GM19463 (cell line): ENCODE measurements at regions not wholly inside any gene's neighbourhood (a gene's known extent, or its start where the extent isn't known, plus 50 kb on each side); places are given as distances from the start of the nearest gene placed in this dataset.
"Not testable (repeated sequence)": the region's sequence is repeated elsewhere in the genome, so short reads cannot be mapped to it uniquely, and the experiment has no call there.

Experiments
- ATAC-seq: cut with Tn5 transposase; IDR thresholded peaks from one replicate; pipeline ENCODE4 v1.9.1; 2021; ENCODE audit warnings: mild to moderate bottlenecking, moderate library complexity; ENCODE audit not compliant: unreplicated experiment

GRCh38 chr1:79264975-79265818 lies 258.7 kb upstream of the ADGRL4 start:
- ATAC-seq: no peak

GRCh38 chr1:79264285-79264684 lies 257.8 kb upstream of the ADGRL4 start:
- no peak for ATAC-seq

DNA sequence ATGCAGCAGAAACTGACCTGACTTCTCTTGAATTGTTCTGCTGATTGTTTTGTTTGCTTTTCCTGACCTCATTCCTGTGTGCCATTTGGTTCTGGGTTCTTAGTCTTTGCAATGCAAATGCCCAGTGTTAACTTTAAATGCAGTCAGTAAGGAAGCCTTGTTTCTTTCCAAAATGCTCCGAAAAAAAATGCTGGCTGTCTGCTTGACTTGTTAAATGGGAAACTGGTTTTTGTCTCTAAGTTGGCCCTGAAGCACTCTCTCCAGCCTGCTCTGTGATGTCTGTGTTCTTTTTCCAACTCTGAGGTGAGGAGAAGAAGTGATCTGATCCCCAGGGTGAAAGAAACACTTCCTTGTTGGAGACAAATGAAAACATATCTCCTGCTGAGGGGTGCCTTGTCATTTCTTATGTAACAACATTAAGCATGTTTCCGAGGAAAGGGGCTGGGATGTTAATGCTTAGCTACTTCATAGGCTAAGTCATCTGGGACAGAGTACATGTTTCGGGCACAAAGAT lies 256.3 kb upstream of the ADGRL4 start:
- ATAC-seq: no peak

GRCh38 chr1:79259390-79260336 lies 253.1 kb upstream of the ADGRL4 start:
- ATAC-seq: no peak

DNA sequence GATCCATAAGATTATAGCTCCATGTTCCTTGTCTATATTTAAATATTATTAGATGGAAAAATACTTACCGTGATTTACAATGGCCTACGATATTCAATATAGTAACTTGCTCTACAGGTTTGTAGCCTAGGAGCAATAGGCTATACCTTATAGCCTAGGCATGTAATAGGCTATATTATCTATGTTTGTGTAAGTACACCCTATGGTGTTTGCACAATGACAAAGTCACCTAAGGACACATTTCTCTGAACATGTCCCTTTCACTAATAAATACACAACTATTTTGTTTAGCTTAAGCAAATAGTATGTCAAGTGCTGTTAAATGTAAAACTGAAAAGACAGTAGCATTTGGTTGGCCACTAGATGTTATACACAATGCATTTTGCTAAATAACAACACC lies 248.9 kb upstream of the ADGRL4 start:
- ATAC-seq: no peak

DNA sequence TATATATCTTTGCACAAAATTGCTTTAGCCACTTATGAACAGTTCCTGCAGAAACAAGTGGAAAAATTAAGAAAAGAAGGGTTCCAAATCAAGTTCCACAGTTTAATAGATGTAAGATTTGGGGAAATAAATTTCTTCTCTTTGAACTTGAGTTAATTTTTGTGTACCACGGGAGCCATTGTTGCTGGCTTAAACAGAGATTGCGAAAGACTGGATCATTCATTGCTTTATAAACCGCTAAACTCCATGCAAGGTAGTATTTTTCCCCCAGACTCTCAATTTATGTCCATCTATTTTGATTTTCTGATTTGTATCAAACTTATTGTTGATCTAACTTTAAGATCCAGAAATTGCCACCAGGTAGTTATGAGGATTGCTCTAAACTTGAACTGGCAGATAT lies 246.1 kb upstream of the ADGRL4 start:
- ATAC-seq: no peak

DNA sequence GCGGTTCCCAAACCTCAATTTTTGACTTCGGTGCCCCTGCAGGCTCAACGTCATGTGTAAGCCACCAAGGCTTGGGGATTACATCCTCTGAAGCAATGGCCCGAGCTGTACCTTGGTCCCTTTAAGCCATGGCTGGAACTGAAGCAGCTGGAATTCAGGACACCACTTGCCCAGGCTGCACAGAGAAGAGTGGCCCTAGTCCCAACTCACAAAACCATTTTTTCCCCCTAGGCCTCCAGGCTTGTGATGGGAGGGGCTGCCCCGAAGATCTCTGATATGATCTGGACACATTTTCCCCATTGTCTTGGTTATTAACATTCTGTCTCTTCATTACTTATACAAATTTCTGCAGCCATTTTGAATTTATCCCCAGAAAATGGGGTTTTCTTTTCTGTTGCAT lies 233.3 kb upstream of the ADGRL4 start:
- ATAC-seq: no peak

DNA sequence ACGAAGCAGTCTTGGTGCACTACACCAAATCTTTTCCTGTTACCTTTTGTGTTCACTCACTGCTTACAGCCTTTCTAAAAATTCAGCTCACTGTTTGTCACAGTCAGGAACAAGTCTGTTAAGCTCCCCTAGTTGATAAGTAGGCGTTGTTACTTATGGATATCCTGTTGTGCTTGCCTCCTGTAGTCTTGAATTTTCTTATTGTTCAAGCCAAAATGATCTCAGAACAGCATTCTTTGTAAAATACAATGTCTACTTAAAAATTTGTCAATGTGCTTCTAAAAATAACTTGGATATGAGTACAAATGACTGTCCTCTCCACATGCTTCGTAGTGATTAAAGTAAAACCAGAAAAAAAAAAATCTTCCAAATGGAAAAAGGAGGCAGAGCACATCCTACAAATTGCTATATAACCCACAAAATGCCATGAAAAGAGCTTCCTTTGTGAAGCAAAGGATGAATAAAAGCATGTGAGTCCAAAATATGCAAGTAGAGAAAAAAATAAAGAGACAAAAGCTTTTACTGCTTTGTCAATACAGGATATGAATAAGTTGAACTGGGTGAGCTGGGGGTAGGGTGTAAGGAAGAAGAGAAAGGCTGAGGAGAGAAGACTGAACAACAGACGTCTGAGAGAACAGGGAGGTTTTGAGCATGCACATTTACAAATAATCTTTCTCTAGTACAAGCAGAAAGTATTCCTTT lies 228.9 kb upstream of the ADGRL4 start:
- no peak for ATAC-seq

DNA sequence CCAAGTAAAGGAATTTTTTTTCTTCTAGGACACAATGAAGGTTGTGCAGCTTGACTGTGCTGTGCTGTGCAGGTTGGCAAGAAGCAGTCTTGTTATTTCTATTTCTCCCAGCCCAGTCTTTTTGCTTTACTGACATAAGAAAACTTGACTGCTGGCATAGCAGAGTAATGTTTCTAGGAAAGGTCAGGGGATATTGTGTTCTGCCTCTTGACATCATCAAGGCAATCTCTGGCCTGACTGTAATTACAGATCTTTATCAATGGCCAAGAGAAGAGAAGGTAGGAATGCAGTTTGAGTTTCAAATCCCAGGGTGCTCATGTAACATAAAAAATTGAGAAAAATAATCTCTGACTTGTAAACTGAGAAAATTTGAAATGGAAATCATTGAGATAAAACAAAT lies 226.3 kb upstream of the ADGRL4 start:
- no peak for ATAC-seq

DNA sequence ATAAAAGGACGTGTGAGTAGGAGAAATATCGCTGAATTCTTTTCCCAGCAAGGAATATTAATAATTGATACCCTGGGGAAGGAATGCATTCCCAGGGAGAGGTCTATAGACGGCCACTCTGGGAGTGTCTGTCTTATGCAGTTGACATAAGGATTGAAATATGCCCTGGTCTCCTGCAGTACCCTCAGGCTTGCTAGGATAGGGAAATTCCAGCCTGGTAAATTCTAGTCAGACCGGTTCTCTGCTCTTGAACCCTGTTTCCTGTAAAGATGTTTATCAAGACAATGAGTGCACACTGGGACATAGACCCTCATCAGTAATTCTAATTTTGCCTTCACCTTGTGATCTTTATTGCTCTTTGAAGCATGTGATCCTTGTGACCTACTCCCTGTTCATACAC lies 224.2 kb upstream of the ADGRL4 start:
- not testable (repeated sequence) for ATAC-seq

DNA sequence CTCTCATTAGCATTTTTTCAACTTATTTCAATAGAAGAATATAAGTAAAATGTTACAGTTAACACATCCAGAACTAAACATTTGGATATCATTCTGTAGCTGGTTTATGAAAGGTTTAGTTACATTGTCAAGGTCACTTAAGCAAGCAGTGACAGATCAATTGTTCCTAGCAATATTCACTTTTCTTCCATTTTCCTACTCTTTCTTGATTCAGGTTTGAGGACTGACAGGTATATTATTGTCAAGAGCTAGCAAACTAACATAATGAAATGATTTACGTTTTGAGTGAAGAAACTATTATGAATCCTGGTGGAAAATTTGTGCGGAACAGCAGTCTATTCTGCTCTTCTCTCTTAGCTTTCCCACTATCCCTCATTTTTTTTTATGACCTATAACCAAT lies 220.4 kb upstream of the ADGRL4 start:
- no peak for ATAC-seq

GRCh38 chr1:79224537-79224936 lies 218.0 kb upstream of the ADGRL4 start:
- no peak for ATAC-seq

GRCh38 chr1:79220509-79220908 lies 214.0 kb upstream of the ADGRL4 start:
- no peak for ATAC-seq

DNA sequence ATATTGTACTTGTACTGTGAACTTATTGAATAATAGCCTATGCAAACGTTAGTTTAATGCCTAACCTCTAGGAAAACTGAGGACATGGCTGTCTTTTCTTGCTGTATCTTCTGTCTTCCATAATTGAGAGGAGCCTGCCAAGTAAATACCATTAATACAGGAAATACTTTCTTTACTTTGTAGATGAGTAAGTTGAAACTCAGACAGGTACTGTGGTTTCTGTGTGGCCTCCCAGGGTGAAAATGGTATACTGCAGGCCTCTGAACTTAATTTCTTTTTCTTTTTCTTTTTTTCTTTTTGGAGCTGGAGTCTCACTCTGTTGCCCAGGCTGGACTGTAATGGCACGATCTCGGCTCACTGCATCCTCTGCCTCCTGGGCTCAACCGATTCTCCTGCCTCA lies 208.8 kb upstream of the ADGRL4 start:
- ATAC-seq: peak; percentile 69

GRCh38 chr1:79207786-79208185 lies 201.3 kb upstream of the ADGRL4 start:
- ATAC-seq: no peak

DNA sequence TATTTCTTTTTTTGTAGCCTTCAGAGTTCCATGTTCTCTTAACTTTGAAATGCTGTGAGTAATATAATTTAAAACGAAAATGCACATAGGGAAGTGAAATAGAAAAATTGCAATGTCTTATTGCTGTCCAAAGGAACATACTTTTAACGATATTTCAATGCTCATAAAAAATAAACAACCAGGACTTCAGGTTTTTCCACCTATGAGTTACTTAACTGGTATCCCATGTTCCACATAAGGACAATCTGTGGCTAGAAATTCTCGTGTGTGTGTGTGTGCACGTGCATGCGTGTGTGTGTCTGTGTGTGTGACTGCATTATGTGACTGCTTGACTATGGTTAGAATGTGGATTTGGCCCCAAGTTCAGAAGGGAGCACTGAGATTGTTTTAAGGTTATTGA lies 200.8 kb upstream of the ADGRL4 start:
- ATAC-seq: no peak

DNA sequence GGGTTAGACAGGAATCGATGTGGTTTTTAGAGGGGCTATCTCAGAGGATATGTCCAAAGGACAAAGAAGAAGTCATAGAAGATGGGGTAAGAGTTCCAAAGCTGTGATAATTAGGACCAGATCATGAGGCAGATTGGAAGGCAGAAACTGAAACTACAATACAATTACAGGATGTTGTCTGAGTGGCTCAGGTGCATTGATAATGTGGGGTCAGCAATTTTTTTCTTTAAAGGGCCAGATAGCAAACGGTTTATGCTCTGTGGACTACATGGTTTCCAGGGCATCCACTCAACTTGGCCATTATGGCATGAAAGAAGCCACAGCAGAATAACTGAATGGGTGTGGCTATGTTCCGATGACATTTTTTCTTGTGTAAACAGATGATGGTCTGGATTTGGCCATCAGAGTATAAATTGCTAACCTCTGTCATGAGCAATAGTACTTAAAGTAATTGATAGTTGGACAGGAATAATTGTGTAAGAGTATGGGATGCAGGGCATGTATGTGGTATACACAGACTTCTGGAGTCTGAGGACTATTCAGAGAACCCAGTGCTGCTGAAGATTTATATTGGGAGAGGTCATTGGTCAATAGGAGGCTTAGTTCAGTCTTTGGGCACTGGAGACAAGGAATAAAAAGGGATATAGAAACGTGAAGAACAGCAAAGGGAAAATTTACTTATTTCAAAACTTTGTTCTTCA lies 198.4 kb upstream of the ADGRL4 start:
- no peak for ATAC-seq

- ATAC-seq: no peak
Observed at GRCh38 chr1:79198832-79199231, 192.3 kb upstream of the ADGRL4 start.

DNA sequence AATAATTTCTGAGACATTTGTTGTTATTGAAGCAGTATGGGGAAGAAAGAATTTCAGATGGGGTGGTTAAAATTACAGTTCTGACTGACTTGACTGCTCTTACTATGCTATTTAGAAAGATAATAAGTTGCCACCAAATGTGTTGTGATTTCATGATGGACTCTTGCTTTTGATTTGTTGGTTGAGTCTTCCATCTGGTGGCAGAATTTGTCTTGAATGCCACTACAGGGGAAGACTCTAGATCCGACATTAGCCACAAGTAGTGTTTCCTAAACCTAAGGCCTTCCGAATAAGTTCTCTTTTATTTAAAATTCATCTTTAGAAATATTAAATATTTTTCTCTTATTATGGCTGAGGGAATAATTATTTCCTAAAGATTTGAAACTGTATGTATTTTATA lies 190.9 kb upstream of the ADGRL4 start:
- ATAC-seq: no peak

- ATAC-seq: no peak
Observed at GRCh38 chr1:79196211-79196610, 189.7 kb upstream of the ADGRL4 start.
